Adipocyte (in vitro differentiated cells): ENCODE measurements at regions not wholly inside any gene's neighbourhood (a gene's known extent, or its start where the extent isn't known, plus 50 kb on each side); places are given as distances from the start of the nearest gene placed in this dataset.

Experiments used
- DNase-seq: peaks from one replicate; pipeline ENCODE4 v3.0.0-alpha.2; 2015; ENCODE audit warnings: low read depth
- H3K27me3 ChIP-seq: replicated peaks from 2 replicates; pipeline ENCODE4 v1.7.0; 2013; ENCODE audit warnings: mild to moderate bottlenecking, low read length, moderate library complexity; ENCODE audit not compliant: control insufficient read depth, insufficient read depth
- H3K36me3 ChIP-seq: 2 replicates; pipeline ENCODE4 v1.7.0; 2013; ENCODE audit warnings: low read length, mild to moderate bottlenecking, moderate library complexity; ENCODE audit not compliant: control insufficient read depth, insufficient read depth, severe bottlenecking
- H3K4me1 ChIP-seq: 2 replicates; pipeline ENCODE4 v1.7.0; 2013; ENCODE audit warnings: mild to moderate bottlenecking, low read length, moderate library complexity; ENCODE audit not compliant: control insufficient read depth, insufficient read depth
- H3K4me3 ChIP-seq: 2 replicates; pipeline ENCODE4 v1.7.0; 2013; ENCODE audit warnings: mild to moderate bottlenecking, low read length, moderate library complexity
- H3K9ac ChIP-seq: 2 replicates; pipeline ENCODE4 v1.7.0; 2013; ENCODE audit warnings: mild to moderate bottlenecking, low read length, moderate library complexity
- H3K9me3 ChIP-seq: 2 replicates; pipeline ENCODE4 v1.7.0; 2013; ENCODE audit warnings: mild to moderate bottlenecking, low read length, moderate library complexity; ENCODE audit not compliant: control insufficient read depth

DNA sequence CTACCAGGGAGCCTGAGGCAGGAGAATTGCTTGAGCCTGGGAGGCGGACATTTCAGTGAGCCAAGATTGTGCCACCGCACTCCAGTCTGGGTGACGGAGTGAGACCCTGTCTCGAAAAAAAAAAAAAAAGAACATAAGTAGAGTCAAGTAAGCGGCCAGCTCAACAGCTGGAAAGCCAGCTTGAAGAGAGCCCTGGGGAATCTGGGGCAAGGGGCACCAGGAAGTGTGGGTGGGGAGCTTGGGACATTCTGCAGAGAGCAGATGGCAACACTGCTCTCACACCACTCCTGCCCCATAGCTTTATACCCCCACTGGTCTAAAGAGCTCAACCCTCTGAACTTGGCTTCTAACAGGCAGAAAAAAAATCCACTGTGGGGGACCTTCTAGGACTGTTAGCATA lies 505.6 kb downstream of the BUD13 start:
- Histone ChIP-seq H3K4me1 (no peaks in the 10 kb centered on the region), H3K27me3 (peaks cover 57% of the 10 kb centered on the region), H3K4me3 (no peak overlapping the region), H3K9ac (no peak overlapping the region), H3K9me3 (peaks cover 2% of the 10 kb centered on the region), H3K36me3 (no peaks in the 10 kb centered on the region)
- DNase-seq, result no peak

DNA sequence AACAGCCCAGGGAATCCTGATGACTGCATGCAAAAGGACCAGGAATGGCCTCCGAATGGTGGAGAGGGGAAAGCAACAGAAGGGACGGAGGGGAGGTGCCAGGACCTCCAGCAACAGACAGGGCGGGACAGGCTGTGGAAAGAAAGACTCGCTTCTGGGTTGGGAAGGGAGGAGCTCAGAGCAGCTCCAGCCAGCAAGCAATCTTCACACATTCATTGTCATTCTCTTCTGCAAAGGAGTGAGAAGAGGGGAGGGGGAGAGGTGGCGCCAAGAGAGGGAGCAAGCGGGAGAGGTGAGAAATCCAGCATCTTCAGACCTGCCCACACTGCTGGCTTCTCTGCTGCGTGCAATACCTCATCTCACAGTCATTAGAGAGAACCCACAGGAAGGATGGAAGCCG lies 509.0 kb downstream of the BUD13 start:
- Histone ChIP-seq H3K36me3 (no peaks in the 10 kb centered on the region), H3K4me1 (no peaks in the 10 kb centered on the region), H3K9me3 (peaks cover 2% of the 10 kb centered on the region), H3K27me3 (peaks cover 60% of the 10 kb centered on the region), H3K4me3 (no peak overlapping the region), H3K9ac (no peak overlapping the region)
- no peak for DNase-seq

DNA sequence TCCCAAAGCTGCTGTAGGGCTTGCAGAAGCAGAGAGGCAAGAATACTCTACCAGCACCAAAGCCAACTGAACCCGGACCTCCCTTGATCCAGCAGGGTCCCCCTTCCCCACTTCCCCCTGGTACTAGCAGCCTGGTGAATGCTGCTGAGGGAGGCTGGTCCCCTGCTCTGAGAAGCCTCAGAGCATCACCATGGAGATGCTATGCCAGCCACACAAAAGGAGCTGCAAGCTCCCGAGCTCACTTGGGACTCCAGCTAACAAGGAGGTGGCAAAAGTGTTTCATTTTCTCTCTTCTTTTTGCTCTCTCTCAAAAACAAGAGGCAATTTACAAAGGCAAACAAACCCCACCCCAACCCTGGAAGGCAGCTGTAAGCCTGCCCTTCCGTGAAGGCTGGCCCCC lies 509.8 kb downstream of the BUD13 start:
- peaks cover 52% of the 10 kb centered on the region for H3K27me3 ChIP-seq
- peaks cover 2% of the 10 kb centered on the region for H3K9me3 ChIP-seq
- H3K4me1 ChIP-seq, result no peaks in the 10 kb centered on the region
- H3K36me3 ChIP-seq, result no peaks in the 10 kb centered on the region
- H3K9ac ChIP-seq, result no peak overlapping the region
- H3K4me3 ChIP-seq, result no peak overlapping the region
- DNase-seq, result no peak

DNA sequence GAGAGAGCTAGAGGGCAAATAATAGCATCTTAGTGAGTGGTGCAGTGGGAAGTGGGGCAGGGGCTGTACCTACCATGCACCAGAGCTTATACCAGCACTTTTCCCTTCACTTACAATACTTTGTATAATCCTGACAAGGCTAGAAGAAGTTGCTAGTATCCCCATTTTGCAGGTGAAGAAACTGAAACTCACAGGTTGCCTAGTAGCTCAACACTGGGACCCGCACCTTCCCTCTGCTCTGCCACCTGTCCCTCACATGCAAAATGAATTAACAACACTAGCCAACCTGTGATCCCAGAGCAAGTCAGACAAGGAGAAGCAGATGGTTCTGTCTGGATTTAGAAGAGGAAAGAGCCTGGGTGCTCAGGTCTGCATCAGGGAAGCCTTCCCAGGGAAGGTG lies 510.4 kb downstream of the BUD13 start:
- H3K4me1 ChIP-seq, result no peaks in the 10 kb centered on the region

DNA sequence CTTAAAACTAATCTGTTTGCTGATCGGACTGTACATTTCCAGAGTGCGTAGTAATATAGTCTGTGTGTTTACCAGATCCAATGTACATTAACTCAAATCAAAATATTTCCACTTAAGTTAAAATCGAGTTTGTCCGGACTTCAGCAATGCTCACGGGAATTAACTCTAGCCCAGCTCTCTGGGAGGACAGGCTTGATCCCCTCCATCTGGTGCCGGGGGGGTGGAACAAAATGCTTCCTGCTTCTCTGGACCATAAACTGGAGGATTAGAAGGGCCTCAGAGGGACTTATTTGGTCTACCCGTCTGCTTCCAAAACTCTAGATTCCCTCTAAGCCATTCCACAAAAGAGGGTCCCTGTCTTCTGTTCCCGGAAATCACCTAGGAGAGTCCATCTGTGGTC lies 511.2 kb downstream of the BUD13 start:
- peaks cover 61% of the 10 kb centered on the region for H3K27me3 ChIP-seq
- no peak for DNase-seq
- H3K36me3 ChIP-seq, result no peaks in the 10 kb centered on the region
- no peak overlapping the region for H3K4me3 ChIP-seq
- H3K4me1 ChIP-seq, result no peaks in the 10 kb centered on the region
- no peak overlapping the region for H3K9ac ChIP-seq
- peaks cover 2% of the 10 kb centered on the region for H3K9me3 ChIP-seq

More for the DNA sequence above, 510.4 kb downstream of the BUD13 start:
- Histone ChIP-seq H3K36me3 (no peaks in the 10 kb centered on the region), H3K27me3 (peaks cover 54% of the 10 kb centered on the region), H3K4me3 (no peak overlapping the region), H3K9me3 (peaks cover 2% of the 10 kb centered on the region), H3K9ac (no peak overlapping the region)
- no peak for DNase-seq

DNA sequence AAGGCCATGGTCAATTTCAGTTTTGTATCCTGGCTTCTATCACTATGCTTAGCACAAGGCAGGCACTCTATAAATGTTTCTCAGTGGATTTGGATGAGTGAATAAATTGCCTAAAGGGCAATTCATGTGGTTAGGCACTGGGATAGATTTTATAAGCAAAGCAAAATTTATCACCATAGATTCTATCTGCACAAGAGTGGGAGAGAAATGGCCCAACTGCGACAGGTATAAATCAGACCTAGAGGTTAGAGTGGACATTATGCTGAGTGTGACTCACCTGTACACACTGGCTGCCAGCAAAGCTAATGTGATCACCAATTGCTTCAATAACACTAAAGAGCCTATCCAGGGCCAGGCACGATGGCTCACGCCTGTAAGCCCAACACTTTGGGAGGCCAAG lies 514.0 kb downstream of the BUD13 start:
- Histone ChIP-seq H3K4me3 (no peak overlapping the region), H3K4me1 (no peaks in the 10 kb centered on the region), H3K9ac (no peak overlapping the region), H3K9me3 (no peaks in the 10 kb centered on the region), H3K27me3 (peaks cover 51% of the 10 kb centered on the region), H3K36me3 (no peaks in the 10 kb centered on the region)
- DNase-seq, result no peak

DNA sequence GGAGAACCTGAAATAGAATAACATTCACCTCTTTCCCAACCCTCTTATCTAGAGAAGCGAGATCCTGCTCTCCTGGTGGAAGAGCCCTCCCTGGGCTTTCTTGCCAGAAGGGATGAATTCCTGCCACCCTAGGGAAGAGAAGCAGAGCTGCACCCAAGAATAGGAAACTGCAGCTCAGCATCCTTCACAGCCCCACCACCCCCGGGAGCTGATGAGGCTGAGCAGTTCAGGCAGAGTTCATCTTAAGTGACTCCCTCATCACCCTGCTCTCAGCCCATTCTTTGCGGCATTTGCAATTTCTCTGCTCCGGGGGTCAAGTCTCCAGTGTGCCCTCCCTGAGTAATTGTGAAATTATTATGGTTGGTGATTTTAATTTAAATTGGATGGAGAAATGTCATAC lies 514.9 kb downstream of the BUD13 start:
- no peaks in the 10 kb centered on the region for H3K4me1 ChIP-seq
- no peak overlapping the region for H3K9ac ChIP-seq
- H3K36me3 ChIP-seq, result no peaks in the 10 kb centered on the region
- H3K4me3 ChIP-seq, result no peak overlapping the region
- H3K27me3 ChIP-seq, result peaks cover 55% of the 10 kb centered on the region
- no peak for DNase-seq
- H3K9me3 ChIP-seq, result no peaks in the 10 kb centered on the region

DNA sequence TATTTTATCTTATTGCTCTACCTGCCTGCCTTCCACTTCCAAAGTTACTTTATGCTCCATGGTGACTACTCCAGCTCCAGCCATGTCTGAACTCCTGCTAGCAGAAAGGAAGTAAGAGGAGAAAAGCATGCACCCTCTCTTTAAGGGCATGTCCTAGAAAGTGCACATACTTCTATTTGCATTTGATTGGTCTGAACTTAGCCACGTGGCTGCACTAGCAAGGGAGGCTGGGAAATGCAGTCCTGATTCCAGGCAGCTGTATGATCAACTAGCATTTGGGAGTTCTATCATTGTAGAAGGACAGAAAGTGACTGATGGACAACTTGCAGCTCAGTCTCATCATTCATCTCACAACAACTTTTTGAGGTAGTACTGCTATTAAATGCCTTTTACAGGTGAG lies 515.7 kb downstream of the BUD13 start:
- Histone ChIP-seq H3K9ac (no peak overlapping the region), H3K27me3 (peaks cover 54% of the 10 kb centered on the region), H3K4me1 (no peaks in the 10 kb centered on the region), H3K4me3 (no peak overlapping the region), H3K36me3 (no peaks in the 10 kb centered on the region), H3K9me3 (peaks cover 6% of the 10 kb centered on the region)
- no peak for DNase-seq

DNA sequence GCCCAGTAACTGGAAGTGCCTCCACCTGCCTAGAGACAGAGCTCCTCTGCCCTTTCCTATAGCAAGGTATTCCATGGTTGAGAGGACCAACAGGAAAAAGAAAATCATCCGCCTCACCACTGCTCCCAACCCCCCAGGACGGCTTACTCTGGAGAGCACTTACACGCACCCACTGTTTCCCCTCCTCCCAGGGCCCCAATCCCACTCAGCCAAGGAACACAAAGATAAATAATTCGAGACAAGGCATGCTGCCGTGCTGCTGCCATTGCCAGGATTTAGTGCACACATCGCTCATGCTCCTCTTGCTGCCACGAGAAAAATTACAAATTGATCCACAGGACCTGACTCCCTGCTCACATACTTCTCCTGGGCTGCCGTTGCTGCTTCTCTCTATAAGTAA lies 516.6 kb downstream of the BUD13 start:
- H3K9me3 ChIP-seq, result peaks cover 12% of the 10 kb centered on the region
- no peak overlapping the region for H3K4me3 ChIP-seq
- H3K9ac ChIP-seq, result no peak overlapping the region
- H3K4me1 ChIP-seq, result no peaks in the 10 kb centered on the region
- DNase-seq, result no peak
- H3K36me3 ChIP-seq, result no peaks in the 10 kb centered on the region
- peaks cover 52% of the 10 kb centered on the region for H3K27me3 ChIP-seq

DNA sequence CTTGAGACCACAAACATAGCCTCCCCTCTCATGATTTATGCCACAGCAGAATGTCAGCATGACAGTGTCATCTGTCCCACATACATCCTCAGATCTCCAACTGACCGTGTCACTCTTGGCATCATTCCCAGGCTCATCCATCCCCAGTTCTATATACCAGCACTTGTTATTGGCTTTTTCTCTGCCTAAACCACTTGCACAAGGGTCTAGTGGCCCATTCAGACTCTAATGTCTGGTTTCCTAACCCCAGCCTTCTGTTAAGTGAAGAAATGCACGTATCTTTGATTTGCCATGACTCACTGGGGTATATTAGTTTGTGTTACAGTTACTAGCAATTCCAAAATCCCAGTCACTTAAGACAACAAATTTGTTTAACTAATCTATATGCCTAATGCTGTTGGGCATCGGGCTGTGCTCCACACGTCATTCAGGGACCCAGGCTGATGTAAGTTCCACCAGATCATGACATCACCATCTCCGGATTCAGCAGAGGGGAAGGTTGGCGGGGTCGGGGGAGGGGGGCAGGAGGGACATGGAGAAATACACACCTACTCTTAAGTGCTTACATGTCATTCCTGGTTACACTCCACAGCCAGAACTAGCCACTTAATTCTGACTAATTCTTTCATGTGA lies 517.4 kb downstream of the BUD13 start:
- DNase-seq, result no peak
- Histone ChIP-seq H3K27me3 (peaks cover 50% of the 10 kb centered on the region), H3K9ac (no peak overlapping the region), H3K36me3 (no peaks in the 10 kb centered on the region), H3K4me3 (no peak overlapping the region), H3K4me1 (no peaks in the 10 kb centered on the region), H3K9me3 (peaks cover 12% of the 10 kb centered on the region)

DNA sequence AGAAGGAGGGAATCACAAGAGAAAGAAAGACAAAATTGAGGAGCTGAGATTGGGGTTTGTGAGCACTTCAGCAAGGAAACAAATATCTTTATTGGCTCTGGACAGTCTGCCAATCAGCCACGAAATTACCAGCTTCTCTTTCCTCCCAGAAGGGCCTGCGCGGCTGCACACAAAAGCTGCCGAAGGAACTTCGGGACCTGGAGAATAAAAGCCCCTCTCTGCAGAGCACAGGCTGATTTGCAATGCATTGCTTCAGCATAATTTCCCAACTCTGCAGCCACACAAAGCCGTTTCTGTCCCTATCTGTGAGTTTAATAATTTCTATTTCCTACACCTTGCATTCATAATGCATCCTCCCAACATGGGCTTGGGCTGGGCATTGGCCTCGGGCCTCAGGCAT lies 522.6 kb downstream of the BUD13 start:
- H3K27me3 ChIP-seq, result peaks cover 39% of the 10 kb centered on the region
- no peak overlapping the region for H3K9ac ChIP-seq
- DNase-seq, result no peak
- H3K4me3 ChIP-seq, result no peak overlapping the region
- H3K9me3 ChIP-seq, result peaks cover 12% of the 10 kb centered on the region
- no peaks in the 10 kb centered on the region for H3K4me1 ChIP-seq
- no peaks in the 10 kb centered on the region for H3K36me3 ChIP-seq

DNA sequence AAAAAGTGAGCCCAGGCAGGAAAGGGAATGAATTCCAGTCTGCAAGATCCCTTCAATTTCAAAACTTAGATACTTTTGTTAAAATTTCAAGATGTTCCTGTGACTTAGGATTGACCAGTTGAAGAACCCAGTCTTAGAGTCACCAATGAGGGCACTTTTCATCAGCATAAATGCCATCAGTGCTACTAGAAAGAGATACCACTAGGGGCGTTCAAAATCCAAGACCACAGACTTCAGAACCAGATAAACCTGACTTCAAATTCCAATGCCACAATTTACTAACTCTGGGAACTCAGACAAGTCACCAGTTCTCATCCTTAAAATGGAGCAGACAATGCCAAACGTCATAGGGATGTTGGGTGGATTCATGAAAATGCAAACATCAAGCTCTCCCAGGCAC lies 523.2 kb downstream of the BUD13 start:
- Histone ChIP-seq H3K36me3 (no peaks in the 10 kb centered on the region), H3K27me3 (peaks cover 39% of the 10 kb centered on the region), H3K4me1 (no peaks in the 10 kb centered on the region), H3K4me3 (no peak overlapping the region), H3K9me3 (peaks cover 12% of the 10 kb centered on the region), H3K9ac (no peak overlapping the region)
- DNase-seq, result no peak
